ENCODE measurements at regions not wholly inside any gene's neighbourhood (a gene's known extent, or its start where the extent isn't known, plus 50 kb on each side); places are given as distances from the start of the nearest gene placed in this dataset.

- TF ChIP-seq ZBTB33 (IDR thresholded peaks at IDR 0.05; ENCODE audit: extremely low read depth, insufficient replicate concordance, low read length) (no peak), MAX (IDR thresholded peaks at IDR 0.05) (no peak), SRF (IDR thresholded peaks at IDR 0.05; ENCODE audit: low read depth) (no peak), POLR2AphosphoS5 (IDR thresholded peaks at IDR 0.05; ENCODE audit: low read depth, low read length) (no peak), ELF1 (IDR thresholded peaks at IDR 0.05; ENCODE audit: borderline replicate concordance, low read depth) (no peak), YY1 (IDR thresholded peaks at IDR 0.05; ENCODE audit: extremely low read depth, insufficient replicate concordance, low read depth, low read length) (no peak), ZNF274 (IDR thresholded peaks at IDR 0.05; ENCODE audit: low read depth, low read length) (no peak)
Observed at GRCh38 chr20:19083136-19083621, 129.3 kb upstream of the SLC24A3 start (continued).

- no TSS peak for BruUV-seq (replicated peaks)
- H3K4me1 ChIP-seq (ENCODE audit: control insufficient read depth in 1 of 2, insufficient read depth in 2 of 2, low read length in 2 of 2), result peaks cover 0 to 3% of the 10 kb centered on the region in 2 experiments; a peak in 2 of 4 replicates
- H3K36me3 ChIP-seq (ENCODE audit: control insufficient read depth in 1 of 2, insufficient read depth in 2 of 2, low read length in 2 of 2), result no peaks in the 10 kb centered on the region
- no peaks in the 10 kb centered on the region for H3K27me3 ChIP-seq (ENCODE audit: insufficient read depth, low read length)
- DNase-seq (ENCODE audit: low read depth, low spot score) (no peak), ATAC-seq (no peak)
- RAD21 ChIA-PET (ENCODE audit: low non-redundant PET in 1 of 2, low total read pairs in 2 of 2, uncharacterized antibody in 2 of 2, unreplicated experiment in 2 of 2), result no interaction called here
- no peaks in the 10 kb centered on the region for H3K9me2 ChIP-seq (ENCODE audit: insufficient read depth)
- POLR2A ChIA-PET, result no interaction called here
- intact Hi-C loops (cut with micrococcal nuclease), result no loop called here
- no peak overlapping the region for H3K4me2 ChIP-seq (ENCODE audit: low read length)
- CTCF ChIA-PET, result no interaction called here
- no peak overlapping the region for H3K4me3 ChIP-seq (replicated peaks in 1 of 2; ENCODE audit: low read depth in 1 of 2, low read length in 2 of 2)
- no peak overlapping the region for H3K9ac ChIP-seq (ENCODE audit: low read length)
- H3K79me2 ChIP-seq (ENCODE audit: insufficient read depth, low read length), result no peaks in the 10 kb centered on the region
- TF ChIP-seq SP1 (IDR thresholded peaks at IDR 0.05; ENCODE audit: low read depth), result no peak
- TF ChIP-seq CTCF (IDR thresholded peaks at IDR 0.05 in 2 of 3, conservative IDR thresholded peaks at IDR 0.05 in 1 of 3; ENCODE audit: borderline replicate concordance in 1 of 3, insufficient read depth in 1 of 3, low read depth in 2 of 3, low read length in 2 of 3), result no peak
- no peak for TF ChIP-seq EZH2phosphoT487 (IDR thresholded peaks at IDR 0.05; ENCODE audit: borderline replicate concordance)
- H2AFZ ChIP-seq (ENCODE audit: low read depth, low read length, poor library complexity, severe bottlenecking), result no peak overlapping the region
- no peaks in the 10 kb centered on the region; a peak in 1 of 4 replicates for H3K9me3 ChIP-seq (ENCODE audit: control insufficient read depth in 1 of 2, insufficient read depth in 1 of 2, low read depth in 1 of 2, low read length in 2 of 2)
- H4K20me1 ChIP-seq (ENCODE audit: insufficient read depth), result no peaks in the 10 kb centered on the region
- H3K27ac ChIP-seq (ENCODE audit: low read depth, low read length), result no peak overlapping the region
Observed at GRCh38 chr20:19090332-19090731, 122.1 kb upstream of the SLC24A3 start.
